ENCODE measurements at regions not wholly inside any gene's neighbourhood (a gene's known extent, or its start where the extent isn't known, plus 50 kb on each side); places are given as distances from the start of the nearest gene placed in this dataset.

GRCh38 chr14:83706231-83706954 lies 1823.6 kb upstream of the FLRT2 start:
- TF ChIP-seq SIN3A (IDR thresholded peaks at IDR 0.05; ENCODE audit: borderline replicate concordance, insufficient read depth, low read length): no peak
- no peak for TF ChIP-seq FOXP2 (optimal IDR thresholded peaks at IDR 0.05; ENCODE audit: borderline replicate concordance, extremely low read depth, extremely low read length, insufficient read depth)
- no peak for TF ChIP-seq REST (IDR thresholded peaks at IDR 0.05; ENCODE audit: insufficient read depth in 1 of 2, low read depth in 2 of 2, low read length in 2 of 2)
- no peak for TF ChIP-seq POLR2AphosphoS5 (IDR thresholded peaks at IDR 0.05; ENCODE audit: low read depth, low read length)
- TF ChIP-seq TAF1 (IDR thresholded peaks at IDR 0.05; ENCODE audit: borderline replicate concordance, insufficient read depth, low read length): no peak

- TF ChIP-seq POLR2AphosphoS5 (IDR thresholded peaks at IDR 0.05; ENCODE audit: low read depth, low read length) (no peak), FOXP2 (optimal IDR thresholded peaks at IDR 0.05; ENCODE audit: borderline replicate concordance, extremely low read depth, extremely low read length, insufficient read depth) (no peak), TAF1 (IDR thresholded peaks at IDR 0.05; ENCODE audit: borderline replicate concordance, insufficient read depth, low read length) (no peak), SIN3A (IDR thresholded peaks at IDR 0.05; ENCODE audit: borderline replicate concordance, insufficient read depth, low read length) (no peak), REST (IDR thresholded peaks at IDR 0.05; ENCODE audit: insufficient read depth in 1 of 2, low read depth in 2 of 2, low read length in 2 of 2) (no peak)
These were observed 1822.9 kb upstream of the FLRT2 start for GRCh38 chr14:83707056-83707455.

- no peak for TF ChIP-seq FOXP2 (optimal IDR thresholded peaks at IDR 0.05; ENCODE audit: borderline replicate concordance, extremely low read depth, extremely low read length, insufficient read depth)
- TF ChIP-seq TAF1 (IDR thresholded peaks at IDR 0.05; ENCODE audit: borderline replicate concordance, insufficient read depth, low read length): no peak
- no peak for TF ChIP-seq REST (IDR thresholded peaks at IDR 0.05; ENCODE audit: insufficient read depth in 1 of 2, low read depth in 2 of 2, low read length in 2 of 2)
- no peak for TF ChIP-seq POLR2AphosphoS5 (IDR thresholded peaks at IDR 0.05; ENCODE audit: low read depth, low read length)
- no peak for TF ChIP-seq SIN3A (IDR thresholded peaks at IDR 0.05; ENCODE audit: borderline replicate concordance, insufficient read depth, low read length)
These were observed 1820.8 kb upstream of the FLRT2 start for GRCh38 chr14:83709116-83709515.

- TF ChIP-seq TAF1 (IDR thresholded peaks at IDR 0.05; ENCODE audit: borderline replicate concordance, insufficient read depth, low read length) (no peak), REST (IDR thresholded peaks at IDR 0.05; ENCODE audit: insufficient read depth in 1 of 2, low read depth in 2 of 2, low read length in 2 of 2) (no peak), SIN3A (IDR thresholded peaks at IDR 0.05; ENCODE audit: borderline replicate concordance, insufficient read depth, low read length) (no peak), POLR2AphosphoS5 (IDR thresholded peaks at IDR 0.05; ENCODE audit: low read depth, low read length) (no peak), FOXP2 (optimal IDR thresholded peaks at IDR 0.05; ENCODE audit: borderline replicate concordance, extremely low read depth, extremely low read length, insufficient read depth) (no peak)
These were observed 1818.9 kb upstream of the FLRT2 start for GRCh38 chr14:83711046-83711445.
